Activated CD8-positive, alpha-beta memory T cell treated with anti-CD3 and anti-CD28 coated beads for 4 hours (primary cell): ENCODE measurements at regions not wholly inside any gene's neighbourhood (a gene's known extent, or its start where the extent isn't known, plus 50 kb on each side); places are given as distances from the start of the nearest gene placed in this dataset.

Source experiments
- DNase-seq, 2 donors: peaks; one replicate each; pipeline ENCODE4 v3.0.0-alpha.2; 2020; ENCODE audit warnings: low read depth in 2 of 2

- no peak for DNase-seq
Observed at GRCh38 chr18:39805218-39805617, 2149.8 kb upstream of the PIK3C3 start.

- DNase-seq: no peak
Observed at GRCh38 chr18:39802648-39803229, 2152.3 kb upstream of the PIK3C3 start.

DNA sequence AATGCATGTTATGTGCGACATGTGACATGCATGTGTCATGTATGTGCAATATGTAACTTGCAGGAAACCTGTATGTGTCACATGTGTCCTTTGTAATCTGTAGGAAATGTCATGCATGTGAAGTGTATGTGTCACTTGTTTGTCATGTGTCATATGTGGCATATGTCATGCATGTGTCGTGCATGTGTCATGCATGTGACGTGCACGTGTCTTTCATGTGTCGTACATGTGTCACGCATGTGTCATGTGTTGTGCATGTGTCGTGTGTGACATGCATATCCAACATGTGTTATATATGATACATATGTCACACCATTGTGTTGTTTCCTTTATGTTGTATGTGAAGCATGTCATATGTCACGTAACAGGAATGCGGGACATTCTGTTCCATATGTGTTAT, 2153.2 kb upstream of the PIK3C3 start:
- no peak for DNase-seq

GRCh38 chr18:39801010-39801409, 2154.0 kb upstream of the PIK3C3 start:
- no peak for DNase-seq

- no peak for DNase-seq
Observed at GRCh38 chr18:39799006-39799405, 2156.0 kb upstream of the PIK3C3 start.

GRCh38 chr18:39796393-39796792, 2158.6 kb upstream of the PIK3C3 start:
- DNase-seq: no peak

GRCh38 chr18:39795350-39795749, 2159.7 kb upstream of the PIK3C3 start:
- DNase-seq: no peak

GRCh38 chr18:39793609-39794008, 2161.4 kb upstream of the PIK3C3 start:
- no peak for DNase-seq

- no peak for DNase-seq
Observed at GRCh38 chr18:39788383-39788782, 2166.7 kb upstream of the PIK3C3 start.

DNA sequence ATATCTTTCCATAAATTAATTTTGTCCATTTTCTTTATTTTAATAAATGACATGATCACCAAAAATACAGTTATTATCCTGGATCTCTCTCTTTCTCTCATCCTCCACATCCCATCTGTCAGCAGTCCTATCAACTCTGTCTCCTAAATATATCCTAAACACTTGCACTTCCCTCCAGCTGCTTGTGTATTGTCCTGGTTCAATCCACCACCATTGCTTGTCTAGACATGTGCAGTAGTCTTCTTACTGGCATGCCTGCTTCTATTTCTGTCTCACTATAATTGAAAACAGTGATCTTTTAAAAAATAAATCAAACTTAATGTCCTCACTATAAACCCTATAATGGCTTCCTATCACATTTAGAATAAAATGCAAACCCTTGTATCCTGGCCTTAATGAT, 2168.6 kb upstream of the PIK3C3 start:
- DNase-seq: no peak

- no peak for DNase-seq
Observed at GRCh38 chr18:39784541-39784940, 2170.5 kb upstream of the PIK3C3 start.

GRCh38 chr18:39781565-39781964, 2173.5 kb upstream of the PIK3C3 start:
- no peak for DNase-seq

DNA sequence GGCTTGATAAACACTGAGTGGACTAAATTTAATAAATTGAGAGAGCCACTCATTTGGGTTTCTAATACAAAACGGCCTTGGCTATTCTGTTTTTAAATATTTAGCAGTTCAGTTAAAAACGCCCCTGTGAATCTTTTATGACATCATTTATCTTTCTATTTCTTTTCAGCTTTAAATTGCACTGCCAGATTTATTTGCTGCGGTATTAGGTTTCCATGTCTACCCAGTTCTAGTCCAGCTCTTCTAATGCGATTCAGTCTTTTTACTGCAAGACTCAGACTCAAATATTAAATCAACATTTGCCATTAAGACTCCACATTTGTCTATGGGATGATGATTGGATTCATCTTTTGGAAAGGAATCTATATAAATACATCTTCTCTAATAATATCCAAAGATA, 2174.3 kb upstream of the PIK3C3 start:
- DNase-seq: no peak

DNA sequence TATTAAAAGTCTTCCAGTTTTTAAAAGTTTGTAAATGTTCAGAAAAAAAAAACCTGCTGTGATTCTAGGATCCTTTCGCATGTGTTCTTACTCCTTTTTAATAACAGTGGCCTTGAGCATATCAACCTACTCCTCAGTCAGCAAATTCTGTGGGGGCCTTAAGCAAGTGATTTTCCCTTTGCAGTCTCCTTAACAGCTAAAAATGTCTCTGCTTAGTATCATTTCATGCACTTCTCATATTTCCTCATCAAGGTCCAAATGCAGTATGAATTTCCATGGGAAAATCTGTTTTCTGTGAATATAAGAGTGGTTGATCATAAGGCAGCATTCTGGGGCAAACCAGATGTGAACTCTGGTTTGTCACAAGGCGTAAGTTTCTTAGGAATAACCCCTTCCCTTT, 2175.1 kb upstream of the PIK3C3 start:
- no peak for DNase-seq

DNA sequence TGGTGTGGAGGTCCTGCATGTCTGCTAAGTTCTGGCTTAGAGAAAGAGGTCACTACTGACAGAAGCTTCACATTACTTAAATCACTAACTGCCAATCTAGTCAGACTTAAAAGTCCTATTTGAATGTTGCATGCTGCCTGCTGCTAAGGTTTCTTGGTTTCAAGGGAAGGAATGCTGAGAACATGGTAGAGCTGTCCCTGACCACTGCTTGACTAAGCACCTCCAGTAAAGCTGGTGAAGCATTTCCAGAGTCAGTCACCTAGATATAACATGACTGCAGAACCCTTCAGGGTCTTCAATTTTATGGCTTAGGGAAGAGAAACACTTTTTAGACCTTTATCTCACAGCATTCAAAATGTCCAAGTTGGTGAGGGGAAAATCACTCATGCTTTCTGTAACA, 2178.3 kb upstream of the PIK3C3 start:
- no peak for DNase-seq

DNA sequence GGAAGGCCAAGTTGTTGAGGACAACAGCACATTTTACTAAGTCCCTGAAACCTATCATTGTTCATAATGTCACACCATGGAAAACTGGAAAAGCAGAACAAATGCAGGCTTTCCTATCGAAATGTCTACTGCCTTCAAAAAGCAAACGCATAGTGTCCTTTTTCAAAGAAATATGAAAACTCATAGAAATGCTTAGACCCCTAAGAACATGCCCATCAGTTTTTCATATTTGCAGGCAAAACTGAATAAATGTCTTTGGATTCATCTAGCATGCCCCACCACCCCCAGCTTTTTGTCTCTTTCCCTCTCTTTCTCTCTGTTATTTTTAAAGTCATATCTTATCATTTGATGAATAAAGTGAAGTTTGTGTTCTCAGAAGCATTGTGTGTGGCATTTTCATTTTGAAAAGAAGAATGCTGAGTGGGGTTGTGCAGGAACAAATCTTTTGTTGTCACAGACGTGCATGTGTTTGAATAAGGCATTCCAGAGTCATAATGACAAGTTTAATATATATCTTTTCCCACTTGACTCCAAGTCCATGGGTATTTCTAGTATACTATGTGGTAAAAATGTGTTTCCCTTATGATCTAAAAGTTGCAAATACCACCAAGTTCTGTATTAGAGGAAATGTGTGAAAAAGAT, 2180.0 kb upstream of the PIK3C3 start:
- no peak for DNase-seq

DNA sequence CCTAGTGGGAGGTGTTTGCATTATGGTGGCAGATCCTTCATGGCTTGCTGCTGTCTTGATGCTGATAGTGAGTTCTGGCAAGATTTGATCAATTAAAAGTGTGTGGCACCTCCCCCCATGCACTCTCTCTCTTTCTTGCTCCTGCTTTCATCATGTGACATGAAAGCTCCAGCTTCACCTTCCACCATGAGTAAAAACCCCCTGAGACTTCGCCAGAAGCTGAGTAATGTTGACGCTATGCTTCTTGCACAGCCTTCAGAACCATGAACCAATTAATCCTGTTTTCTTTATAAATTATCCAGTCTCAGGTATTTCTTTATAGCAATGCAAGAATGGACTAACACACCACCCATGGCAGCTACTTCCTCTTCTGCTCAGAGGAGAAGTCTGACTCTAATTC, 2181.4 kb upstream of the PIK3C3 start:
- no peak for DNase-seq

GRCh38 chr18:39772155-39772919, 2182.7 kb upstream of the PIK3C3 start:
- DNase-seq: no peak

GRCh38 chr18:39770399-39770798, 2184.6 kb upstream of the PIK3C3 start:
- no peak for DNase-seq

GRCh38 chr18:39764873-39765272, 2190.2 kb upstream of the PIK3C3 start:
- no peak for DNase-seq

GRCh38 chr18:39761273-39761672, 2193.8 kb upstream of the PIK3C3 start:
- DNase-seq: no peak

DNA sequence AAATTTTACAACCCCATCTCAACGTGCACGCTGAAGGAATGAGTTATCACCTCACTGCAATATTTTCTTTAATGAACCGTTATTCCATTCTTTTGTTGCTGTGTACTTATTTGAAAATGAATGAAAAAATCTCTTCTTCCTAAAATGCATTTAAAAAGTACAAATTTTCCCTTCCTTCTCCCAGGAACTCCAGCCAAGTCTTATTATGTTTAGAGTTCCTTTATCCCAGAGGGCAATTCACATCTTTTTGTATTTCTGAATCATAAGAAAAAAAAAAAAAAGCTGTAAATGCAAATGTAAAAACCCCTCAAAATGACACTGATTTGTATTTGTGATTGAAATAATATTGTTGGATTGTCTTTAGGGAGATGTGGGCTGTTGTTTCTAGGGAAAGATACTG, 2194.3 kb upstream of the CELF4 start:
- DNase-seq: no peak

- no peak for DNase-seq
Observed at GRCh38 chr18:39753178-39753577, 2187.6 kb upstream of the CELF4 start.
